ENCODE measurements at regions not wholly inside any gene's neighbourhood (a gene's known extent, or its start where the extent isn't known, plus 50 kb on each side); places are given as distances from the start of the nearest gene placed in this dataset.

- Mint-ChIP-seq H3K27me3 (ENCODE audit: low read depth in 2 of 2) (no peaks in the 10 kb centered on the region), H3K4me3 (no peak overlapping the region), H3K36me3 (no peaks in the 10 kb centered on the region), H3K9me3 (peaks cover 7 to 14% of the 10 kb centered on the region in 2 donors), H3K4me1 (no peaks in the 10 kb centered on the region), H3K27ac (no peak overlapping the region)
- intact Hi-C loops (cut with micrococcal nuclease): no loop called here
- Histone ChIP-seq H3K27me3 (ENCODE audit: control insufficient read depth, insufficient read depth, low read length) (no peaks in the 10 kb centered on the region), H3K4me1 (ENCODE audit: control insufficient read depth, insufficient read depth, low read length) (no peaks in the 10 kb centered on the region), H3K4me3 (ENCODE audit: low read length) (no peak overlapping the region), H3K27ac (ENCODE audit: low read length) (no peak overlapping the region), H3K9me3 (ENCODE audit: control insufficient read depth, insufficient read depth, low read length) (no peaks in the 10 kb centered on the region), H3K36me3 (ENCODE audit: control insufficient read depth, insufficient read depth, low read length) (no peaks in the 10 kb centered on the region)
- WGBS (ENCODE audit: insufficient coverage): 60% methylated on average over 1 of the region's 2 CpGs
- DNase-seq: no peak
- ATAC-seq: no peak
- no peak for TF ChIP-seq CTCF (IDR thresholded peaks at IDR 0.05)
These were observed 612.4 kb upstream of the GRM7 start for GRCh38 chr3:6248528-6248927.

DNA sequence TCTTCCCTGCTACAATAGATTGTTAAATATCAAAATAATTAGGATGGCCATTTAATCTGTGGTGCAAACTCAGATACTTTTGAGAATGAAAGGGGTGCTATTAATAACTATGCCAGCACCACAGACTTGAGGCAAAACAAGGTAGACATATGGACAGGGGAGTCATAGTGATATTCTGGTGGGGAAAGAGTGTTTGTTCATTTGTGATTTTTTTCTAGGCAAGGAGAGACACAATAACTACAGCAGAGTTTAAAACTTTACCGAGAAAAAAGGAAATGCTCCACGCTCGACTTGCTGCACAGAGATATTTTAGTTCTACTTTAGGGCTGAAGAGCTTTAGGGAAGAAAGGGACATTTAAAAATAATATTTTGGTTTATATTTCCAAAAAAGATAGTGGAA is 611.2 kb upstream of the GRM7 start:
- Mint-ChIP-seq H3K27me3 (ENCODE audit: low read depth in 2 of 2) (no peaks in the 10 kb centered on the region), H3K4me1 (no peaks in the 10 kb centered on the region), H3K4me3 (no peak overlapping the region), H3K27ac (no peak overlapping the region), H3K36me3 (no peaks in the 10 kb centered on the region), H3K9me3 (peaks cover 9 to 15% of the 10 kb centered on the region in 2 donors)
- no peaks in the 10 kb centered on the region for H3K27me3 ChIP-seq (ENCODE audit: control insufficient read depth, insufficient read depth, low read length)
- no peaks in the 10 kb centered on the region for H3K4me1 ChIP-seq (ENCODE audit: control insufficient read depth, insufficient read depth, low read length)
- no peak overlapping the region for H3K4me3 ChIP-seq (ENCODE audit: low read length)
- TF ChIP-seq CTCF (IDR thresholded peaks at IDR 0.05): no peak
- ATAC-seq (no peak), DNase-seq (no peak)
- no peak overlapping the region for H3K27ac ChIP-seq (ENCODE audit: low read length)
- H3K9me3 ChIP-seq (ENCODE audit: control insufficient read depth, insufficient read depth, low read length): no peaks in the 10 kb centered on the region
- WGBS (ENCODE audit: insufficient coverage): 17% methylated on average over 3 of the region's 3 CpGs
- intact Hi-C loops (cut with micrococcal nuclease): no loop called here
- H3K36me3 ChIP-seq (ENCODE audit: control insufficient read depth, insufficient read depth, low read length): no peaks in the 10 kb centered on the region

DNA sequence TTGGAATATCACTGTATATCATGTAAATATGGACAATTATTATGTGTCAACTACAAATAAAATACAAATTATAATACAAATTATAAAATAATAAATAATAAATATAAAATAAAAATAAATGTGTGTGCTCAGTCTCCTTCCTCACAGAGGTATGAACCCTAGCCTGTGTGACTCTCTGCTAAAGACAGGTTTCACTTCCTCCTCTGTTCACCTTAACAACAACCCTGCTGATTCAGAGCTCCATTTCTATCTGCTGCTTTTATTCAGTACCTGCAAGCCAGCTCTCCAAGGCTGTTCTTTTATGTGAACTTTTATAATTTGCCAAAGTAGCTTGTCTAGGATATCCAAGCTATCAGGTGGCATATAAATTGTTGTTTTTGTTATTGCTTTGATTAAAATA is 610.7 kb upstream of the GRM7 start:
- Histone ChIP-seq H3K36me3 (ENCODE audit: control insufficient read depth, insufficient read depth, low read length) (no peaks in the 10 kb centered on the region), H3K4me3 (ENCODE audit: low read length) (no peak overlapping the region), H3K9me3 (ENCODE audit: control insufficient read depth, insufficient read depth, low read length) (no peaks in the 10 kb centered on the region), H3K4me1 (ENCODE audit: control insufficient read depth, insufficient read depth, low read length) (no peaks in the 10 kb centered on the region), H3K27me3 (ENCODE audit: control insufficient read depth, insufficient read depth, low read length) (no peaks in the 10 kb centered on the region), H3K27ac (ENCODE audit: low read length) (no peak overlapping the region)
- H3K27ac Mint-ChIP-seq: no peak overlapping the region
- H3K27me3 Mint-ChIP-seq (ENCODE audit: low read depth in 2 of 2): no peaks in the 10 kb centered on the region
- no peaks in the 10 kb centered on the region for H3K4me1 Mint-ChIP-seq
- intact Hi-C loops (cut with micrococcal nuclease): no loop called here
- DNase-seq: no peak
- no peak overlapping the region for H3K4me3 Mint-ChIP-seq
- TF ChIP-seq CTCF (IDR thresholded peaks at IDR 0.05): no peak
- H3K9me3 Mint-ChIP-seq: peaks cover 11 to 15% of the 10 kb centered on the region in 2 donors
- no peaks in the 10 kb centered on the region for H3K36me3 Mint-ChIP-seq
- no peak for ATAC-seq

DNA sequence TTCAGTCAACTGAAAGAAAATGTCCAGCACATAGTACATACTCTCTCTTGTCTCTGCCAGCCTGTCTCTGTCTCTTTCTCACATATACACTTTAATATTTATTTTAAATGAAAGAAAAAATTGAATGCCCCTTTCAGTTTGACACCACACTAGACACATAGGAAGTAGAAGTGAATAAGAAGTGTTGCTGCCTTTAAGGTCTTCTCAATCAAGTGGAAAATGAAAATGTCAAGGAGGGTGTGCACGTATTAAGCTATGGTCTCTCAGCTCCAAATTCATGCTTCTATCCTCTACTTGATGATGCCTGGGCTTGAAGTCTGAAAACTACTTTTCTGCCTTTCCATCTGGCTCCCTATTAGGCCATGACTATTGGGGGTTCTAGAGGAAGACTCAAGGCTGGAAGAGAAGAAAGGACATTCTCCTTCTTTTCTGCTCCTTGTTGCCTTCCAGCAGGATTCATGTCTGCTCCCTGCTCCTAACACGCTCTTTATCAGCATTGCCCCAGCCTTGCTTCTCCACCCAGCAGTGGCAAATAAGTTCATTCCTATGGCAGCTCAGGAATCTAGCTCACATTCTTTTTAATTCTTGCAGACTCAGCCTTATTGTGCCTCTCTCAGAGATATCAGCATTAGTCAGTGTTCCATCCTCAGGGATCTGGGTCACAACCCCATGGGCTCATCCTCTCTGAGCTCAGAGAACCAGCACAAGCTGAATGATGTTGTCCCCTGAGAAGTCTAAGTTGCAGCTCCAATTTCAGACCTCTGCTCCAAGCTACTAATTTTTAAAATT is 609.1 kb upstream of the GRM7 start:
- Mint-ChIP-seq H3K27me3 (ENCODE audit: low read depth in 2 of 2) (no peaks in the 10 kb centered on the region), H3K36me3 (no peaks in the 10 kb centered on the region), H3K4me1 (no peaks in the 10 kb centered on the region), H3K9me3 (peaks cover 12 to 14% of the 10 kb centered on the region in 2 donors), H3K4me3 (no peak overlapping the region), H3K27ac (no peak overlapping the region)
- Histone ChIP-seq H3K4me1 (ENCODE audit: control insufficient read depth, insufficient read depth, low read length) (no peaks in the 10 kb centered on the region), H3K4me3 (ENCODE audit: low read length) (no peak overlapping the region), H3K9me3 (ENCODE audit: control insufficient read depth, insufficient read depth, low read length) (no peaks in the 10 kb centered on the region), H3K27ac (ENCODE audit: low read length) (no peak overlapping the region), H3K27me3 (ENCODE audit: control insufficient read depth, insufficient read depth, low read length) (no peaks in the 10 kb centered on the region), H3K36me3 (ENCODE audit: control insufficient read depth, insufficient read depth, low read length) (no peaks in the 10 kb centered on the region)
- WGBS (ENCODE audit: insufficient coverage): 74% methylated on average over 1 of the region's 2 CpGs
- intact Hi-C loops (cut with micrococcal nuclease): no loop called here
- no peak for ATAC-seq
- no peak for DNase-seq
- TF ChIP-seq CTCF (IDR thresholded peaks at IDR 0.05): no peak

All from natural killer cell (primary cell).